OCI-LY7 (cell line): ENCODE measurements at regions not wholly inside any gene's neighbourhood (a gene's known extent, or its start where the extent isn't known, plus 50 kb on each side); places are given as distances from the start of the nearest gene placed in this dataset.

ENCODE experiments used
- CTCF ChIP-seq: fragments of 200-600 bp; sonication (generic); conservative IDR thresholded peaks from 2 replicates; pipeline ENCODE4 v1.5.1; 2014; ENCODE audit warnings: mild to moderate bottlenecking, antibody characterized with exemption, low read length, moderate library complexity, mixed read lengths
- EZH2phosphoT487 ChIP-seq: fragments of 200-600 bp; sonication (generic); IDR thresholded peaks from 2 replicates; pipeline ENCODE4 v1.6.1; 2018; ENCODE audit warnings: low read depth, borderline replicate concordance, mild to moderate bottlenecking, mixed run types, antibody characterized with exemption, low read length, moderate library complexity, mixed read lengths

DNA sequence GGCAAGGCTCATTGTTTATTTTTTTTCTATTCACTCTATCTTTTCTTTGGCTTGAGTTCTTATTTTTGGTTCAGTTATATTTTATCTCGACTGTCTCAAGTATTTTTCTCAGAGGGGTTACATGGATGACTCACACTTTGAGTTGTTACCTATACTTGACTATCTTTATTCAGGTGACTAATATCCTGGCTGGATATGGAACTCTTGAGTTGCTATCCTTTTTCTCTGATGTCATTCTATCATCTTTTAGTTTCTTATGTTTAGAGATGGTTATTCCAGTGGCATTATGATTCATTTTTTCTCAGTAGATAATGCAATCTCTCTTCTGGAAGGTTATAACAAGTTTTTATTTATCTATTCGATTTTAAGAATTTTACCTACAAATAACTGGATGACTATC lies 117.9 kb downstream of the COX18 start:
- TF ChIP-seq CTCF (no peak), EZH2phosphoT487 (no peak)
